ENCODE measurements at regions not wholly inside any gene's neighbourhood (a gene's known extent, or its start where the extent isn't known, plus 50 kb on each side); places are given as distances from the start of the nearest gene placed in this dataset.
A peak's percentile ranks its signal among the peaks of the same experiment; 100 is the strongest.
"Not testable (repeated sequence)": the region's sequence is repeated elsewhere in the genome, so short reads cannot be mapped to it uniquely, and the experiment has no call there.

GRCh38 chr14:19132013-19132835 lies 165.0 kb downstream of the POTEM start:
- DNase-seq (ENCODE audit: low spot score in 2 of 2): not testable (repeated sequence)

GRCh38 chr14:19132836-19133120 lies 165.5 kb downstream of the POTEM start:
- DNase-seq (ENCODE audit: low spot score in 2 of 2); H3K4me3 ChIP-seq (ENCODE audit: low read depth, poor library complexity, severe bottlenecking); intact Hi-C loops (cut with DNase I; ENCODE audit: low total_unique reads): not testable (repeated sequence)
- WGBS, 2 donors: no CpG with 5 or more reads among the region's 22 CpGs

More at GRCh38 chr14:19132013-19132835, 165.0 kb downstream of the POTEM start:
- intact Hi-C loops (cut with DNase I; ENCODE audit: low total_unique reads); H3K4me3 ChIP-seq (ENCODE audit: low read depth, poor library complexity, severe bottlenecking): not testable (repeated sequence)
- 84% methylated on average over 9 of the region's 45 CpGs; no CpG with 5 or more reads in 1 of the 2 donors for WGBS, 2 donors

GRCh38 chr14:19157106-19157709 lies 190.0 kb downstream of the POTEM start:
- intact Hi-C loops (cut with DNase I; ENCODE audit: low total_unique reads); H3K4me3 ChIP-seq (ENCODE audit: low read depth, poor library complexity, severe bottlenecking); DNase-seq (ENCODE audit: low spot score in 2 of 2): not testable (repeated sequence)
- 68 to 77% methylated on average over 8 to 15 of the region's 23 CpGs for WGBS, 2 donors

GRCh38 chr14:19158012-19158411 lies 190.8 kb downstream of the POTEM start:
- DNase-seq (ENCODE audit: low spot score in 2 of 2); H3K4me3 ChIP-seq (ENCODE audit: low read depth, poor library complexity, severe bottlenecking); intact Hi-C loops (cut with DNase I; ENCODE audit: low total_unique reads): not testable (repeated sequence)
- 75 to 83% methylated on average over 10 to 21 of the region's 21 CpGs for WGBS, 2 donors

- DNase-seq (ENCODE audit: low spot score in 2 of 2); H3K4me3 ChIP-seq (ENCODE audit: low read depth, poor library complexity, severe bottlenecking); intact Hi-C loops (cut with DNase I; ENCODE audit: low total_unique reads): not testable (repeated sequence)
- 60 to 81% methylated on average over 2 to 5 of the region's 18 CpGs for WGBS, 2 donors
Observed at GRCh38 chr14:19158588-19158987, 191.4 kb downstream of the POTEM start.

GRCh38 chr14:19159003-19159625 lies 191.9 kb downstream of the POTEM start:
- 82% methylated on average over 22 to 23 of the region's 23 CpGs for WGBS, 2 donors
- intact Hi-C loops (cut with DNase I; ENCODE audit: low total_unique reads); DNase-seq (ENCODE audit: low spot score in 2 of 2); H3K4me3 ChIP-seq (ENCODE audit: low read depth, poor library complexity, severe bottlenecking): not testable (repeated sequence)

GRCh38 chr14:19160379-19160778 lies 193.1 kb downstream of the POTEM start:
- 50% methylated on average over 1 of the region's 1 CpG; no CpG with 5 or more reads in 1 of the 2 donors for WGBS, 2 donors
- intact Hi-C loops (cut with DNase I; ENCODE audit: low total_unique reads); DNase-seq (ENCODE audit: low spot score in 2 of 2): not testable (repeated sequence)

GRCh38 chr14:19161251-19162033 lies 194.2 kb downstream of the POTEM start:
- intact Hi-C loops (cut with DNase I; ENCODE audit: low total_unique reads); H3K4me3 ChIP-seq (ENCODE audit: low read depth, poor library complexity, severe bottlenecking): not testable (repeated sequence)
- WGBS, 2 donors: 78 to 82% methylated on average over 6 of the region's 6 CpGs
- DNase-seq (ENCODE audit: low spot score in 2 of 2): peak in 1 of 2 donors; percentile 76

More at GRCh38 chr14:19160379-19160778, 193.1 kb downstream of the POTEM start:
- H3K4me3 ChIP-seq (ENCODE audit: low read depth, poor library complexity, severe bottlenecking): not testable (repeated sequence)

- WGBS, 2 donors: 68 to 69% methylated on average over 6 to 7 of the region's 7 CpGs
- peak in 1 of 2 donors; percentile 63 for DNase-seq (ENCODE audit: low spot score in 2 of 2)
- intact Hi-C loops (cut with DNase I; ENCODE audit: low total_unique reads); H3K4me3 ChIP-seq (ENCODE audit: low read depth, poor library complexity, severe bottlenecking): not testable (repeated sequence)
Observed at GRCh38 chr14:19162034-19162706, 194.9 kb downstream of the POTEM start.

GRCh38 chr14:19162920-19163319 lies 195.7 kb downstream of the POTEM start:
- intact Hi-C loops (cut with DNase I; ENCODE audit: low total_unique reads); H3K4me3 ChIP-seq (ENCODE audit: low read depth, poor library complexity, severe bottlenecking); DNase-seq (ENCODE audit: low spot score in 2 of 2): not testable (repeated sequence)
- 17 to 94% methylated on average over 1 to 2 of the region's 3 CpGs for WGBS, 2 donors

- WGBS, 2 donors: 69 to 74% methylated on average over 2 of the region's 2 CpGs
- DNase-seq (ENCODE audit: low spot score in 2 of 2); H3K4me3 ChIP-seq (ENCODE audit: low read depth, poor library complexity, severe bottlenecking); intact Hi-C loops (cut with DNase I; ENCODE audit: low total_unique reads): not testable (repeated sequence)
Observed at GRCh38 chr14:19163891-19164290, 196.7 kb downstream of the POTEM start.

GRCh38 chr14:19164426-19164825 lies 197.2 kb downstream of the POTEM start:
- no CpG with 5 or more reads among the region's 1 CpG for WGBS, 2 donors
- DNase-seq (ENCODE audit: low spot score in 2 of 2): peak in 1 of 2 donors; percentile 62
- H3K4me3 ChIP-seq (ENCODE audit: low read depth, poor library complexity, severe bottlenecking); intact Hi-C loops (cut with DNase I; ENCODE audit: low total_unique reads): not testable (repeated sequence)

- DNase-seq (ENCODE audit: low spot score in 2 of 2); H3K4me3 ChIP-seq (ENCODE audit: low read depth, poor library complexity, severe bottlenecking); intact Hi-C loops (cut with DNase I; ENCODE audit: low total_unique reads): not testable (repeated sequence)
- 83 to 85% methylated on average over 2 to 3 of the region's 3 CpGs for WGBS, 2 donors
Observed at GRCh38 chr14:19166056-19166455, 198.8 kb downstream of the POTEM start.

Measured in lower leg skin (tissue), 3 donors.